Activated naive CD4-positive, alpha-beta T cell treated with anti-CD3 and anti-CD28 coated beads for 36 hours (primary cell): ENCODE measurements at regions not wholly inside any gene's neighbourhood (a gene's known extent, or its start where the extent isn't known, plus 50 kb on each side); places are given as distances from the start of the nearest gene placed in this dataset.

ENCODE experiments used
- CTCF ChIA-PET: fragments of 350-600 bp; sonication (Branson Sonifier 250); formaldehyde crosslinking; loops from one replicate; lab custom pipeline; 2021; ENCODE audit warnings: antibody characterized with exemption; lab: Charles Lee
- DNase-seq: peaks from one replicate; pipeline ENCODE4 v3.0.0-alpha.2; 2020
- H3K27ac Mint-ChIP-seq: one replicate; pipeline ENCODE4 v1.8.0; 2021; ENCODE audit warnings: mild to moderate bottlenecking, mixed read lengths
- H3K27me3 Mint-ChIP-seq: one replicate; pipeline ENCODE4 v1.8.0; 2021; ENCODE audit warnings: low read depth, mixed read lengths
- H3K36me3 Mint-ChIP-seq: one replicate; pipeline ENCODE4 v1.8.0; 2021; ENCODE audit warnings: low read depth, mixed read lengths
- H3K4me1 Mint-ChIP-seq: one replicate; pipeline ENCODE4 v1.8.0; 2021; ENCODE audit warnings: low read depth, mixed read lengths
- H3K4me3 Mint-ChIP-seq: one replicate; pipeline ENCODE4 v1.8.0; 2021; ENCODE audit warnings: mild to moderate bottlenecking, moderate library complexity, mixed read lengths
- H3K9me3 Mint-ChIP-seq: one replicate; pipeline ENCODE4 v1.8.0; 2021; ENCODE audit warnings: mixed read lengths
- intact Hi-C: fragments of 100-400 bp; cut with micrococcal nuclease; formaldehyde crosslinking; loops from one replicate; pipeline ENCODE4 v1.15.1; 2023

DNA sequence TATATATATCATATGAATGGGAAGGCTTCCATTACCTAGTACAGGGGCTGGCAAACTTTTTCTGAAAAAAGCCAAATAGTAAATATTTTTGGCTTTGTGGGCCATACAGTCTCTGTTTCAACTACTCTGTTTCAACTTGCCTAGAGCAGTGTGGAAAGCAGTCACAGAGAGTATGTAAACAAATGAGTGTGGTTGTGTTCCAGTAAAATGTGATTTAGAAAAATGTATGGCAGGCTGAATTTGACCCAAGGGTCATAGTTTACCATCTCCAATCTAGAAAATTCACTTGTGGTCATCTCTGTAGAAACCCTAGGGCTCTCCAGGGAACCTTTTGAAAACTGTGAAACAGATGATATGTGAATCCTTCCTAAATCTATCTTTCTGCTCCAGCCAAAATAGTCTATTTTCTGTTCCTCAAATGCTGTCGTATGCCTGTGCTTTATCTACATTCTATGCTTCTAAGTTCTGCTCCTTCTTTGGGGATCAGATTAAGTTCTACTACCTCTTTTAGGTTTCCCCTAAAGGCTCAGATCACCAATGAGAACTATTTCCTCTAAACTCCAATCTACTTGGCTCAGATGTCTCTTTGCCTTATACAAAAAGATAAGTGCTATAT, 356.2 kb downstream of the METTL15 start:
- DNase-seq, result no peak
- CTCF ChIA-PET, result no interaction called here
- Mint-ChIP-seq H3K27ac (no peak overlapping the region), H3K4me1 (no peaks in the 10 kb centered on the region), H3K4me3 (no peak overlapping the region), H3K36me3 (no peaks in the 10 kb centered on the region), H3K27me3 (no peaks in the 10 kb centered on the region), H3K9me3 (no peaks in the 10 kb centered on the region)
- intact Hi-C loops, result no loop called here

- Mint-ChIP-seq H3K9me3 (no peaks in the 10 kb centered on the region), H3K4me3 (no peak overlapping the region), H3K27ac (no peak overlapping the region), H3K36me3 (no peaks in the 10 kb centered on the region), H3K4me1 (no peaks in the 10 kb centered on the region), H3K27me3 (no peaks in the 10 kb centered on the region)
- CTCF ChIA-PET, result no interaction called here
- no peak for DNase-seq
- intact Hi-C loops, result no loop called here
Measured at GRCh38 chr11:28463826-28464225, 355.6 kb downstream of the METTL15 start.

- no peak overlapping the region for H3K27ac Mint-ChIP-seq
- CTCF ChIA-PET, result no interaction called here
- no peaks in the 10 kb centered on the region for H3K27me3 Mint-ChIP-seq
- H3K4me1 Mint-ChIP-seq, result no peaks in the 10 kb centered on the region
- intact Hi-C loops, result no loop called here
- H3K36me3 Mint-ChIP-seq, result no peaks in the 10 kb centered on the region
- no peaks in the 10 kb centered on the region for H3K9me3 Mint-ChIP-seq
- H3K4me3 Mint-ChIP-seq, result no peak overlapping the region
- DNase-seq, result no peak
Measured at GRCh38 chr11:28461846-28462245, 353.7 kb downstream of the METTL15 start.

DNA sequence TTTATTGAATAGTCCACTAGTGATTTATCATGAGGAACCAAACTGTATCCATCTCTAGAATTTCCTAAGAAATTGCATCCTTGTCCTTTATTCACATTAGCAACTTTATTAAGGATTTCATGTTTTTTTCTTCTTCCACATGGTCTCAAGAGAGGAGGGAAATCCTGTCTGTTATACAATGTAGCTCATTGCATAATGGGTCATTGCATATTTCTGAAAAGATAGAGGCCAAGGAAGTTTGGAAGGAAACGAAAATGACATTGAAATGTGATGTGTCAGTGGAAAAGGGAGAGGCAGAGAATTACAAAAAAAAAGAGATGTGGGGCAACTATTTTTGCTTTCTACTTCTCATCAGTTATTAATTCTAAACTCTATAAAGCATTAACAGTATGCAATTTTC, 353.1 kb downstream of the METTL15 start:
- no peak overlapping the region for H3K27ac Mint-ChIP-seq
- no peaks in the 10 kb centered on the region for H3K9me3 Mint-ChIP-seq
- H3K27me3 Mint-ChIP-seq, result no peaks in the 10 kb centered on the region
- no peaks in the 10 kb centered on the region for H3K36me3 Mint-ChIP-seq
- no peak for DNase-seq
- CTCF ChIA-PET, result no interaction called here
- intact Hi-C loops, result no loop called here
- no peak overlapping the region for H3K4me3 Mint-ChIP-seq
- H3K4me1 Mint-ChIP-seq, result no peaks in the 10 kb centered on the region

GRCh38 chr11:28460348-28460747, 352.2 kb downstream of the METTL15 start:
- no peaks in the 10 kb centered on the region for H3K9me3 Mint-ChIP-seq
- no peaks in the 10 kb centered on the region for H3K36me3 Mint-ChIP-seq
- H3K27me3 Mint-ChIP-seq, result no peaks in the 10 kb centered on the region
- no peak overlapping the region for H3K4me3 Mint-ChIP-seq
- CTCF ChIA-PET, result no interaction called here
- no peak for DNase-seq
- no peaks in the 10 kb centered on the region for H3K4me1 Mint-ChIP-seq
- intact Hi-C loops, result no loop called here
- H3K27ac Mint-ChIP-seq, result no peak overlapping the region

DNA sequence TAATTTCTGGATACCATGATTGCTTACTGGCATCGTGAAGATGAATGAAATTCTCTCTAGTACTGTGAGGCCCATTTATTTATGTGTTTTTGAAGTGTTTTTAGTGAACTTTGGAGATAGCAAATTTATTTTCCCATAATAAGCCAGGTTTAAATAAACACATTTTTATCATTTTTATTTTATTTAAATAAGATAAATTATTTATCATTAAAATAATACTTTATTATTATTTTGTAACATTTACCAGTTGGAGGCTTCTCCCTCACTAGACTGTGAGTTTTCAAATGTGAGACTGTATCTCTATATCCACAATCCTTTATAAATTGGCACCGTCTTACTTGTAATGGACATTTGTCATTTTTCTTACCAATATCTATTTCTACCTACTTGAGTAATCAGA, 351.7 kb downstream of the METTL15 start:
- Mint-ChIP-seq H3K36me3 (no peaks in the 10 kb centered on the region), H3K4me3 (no peak overlapping the region), H3K27ac (no peak overlapping the region), H3K4me1 (no peaks in the 10 kb centered on the region), H3K27me3 (no peaks in the 10 kb centered on the region), H3K9me3 (no peaks in the 10 kb centered on the region)
- DNase-seq, result no peak
- intact Hi-C loops, result no loop called here
- CTCF ChIA-PET, result no interaction called here

DNA sequence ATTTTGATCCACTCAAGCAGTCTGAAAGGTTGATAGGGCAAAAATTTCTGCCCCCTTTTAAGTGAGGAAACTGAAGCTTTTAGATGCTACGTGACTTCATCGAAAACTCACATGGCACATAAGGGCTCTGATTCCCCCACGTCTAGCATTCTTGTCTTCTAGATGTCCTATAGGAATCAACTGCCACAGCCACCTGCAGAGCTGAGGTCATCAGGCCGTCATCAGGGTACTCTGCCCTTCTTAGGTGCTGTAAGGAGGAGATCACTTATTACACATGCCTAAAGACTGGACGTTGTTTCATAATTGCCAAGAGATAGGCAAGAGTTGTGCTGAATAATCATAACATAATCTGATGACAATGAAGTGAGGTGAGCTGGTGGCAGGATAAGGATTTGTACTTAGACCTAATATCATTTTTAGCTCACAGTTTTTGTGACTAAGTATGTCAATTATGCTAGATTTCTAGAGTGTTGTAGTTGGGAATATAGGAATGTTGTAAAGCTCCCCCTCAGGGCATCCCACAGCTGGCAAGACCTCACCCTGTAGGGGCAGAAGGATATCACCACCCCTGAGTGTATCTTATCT, 349.4 kb downstream of the METTL15 start:
- Mint-ChIP-seq H3K27me3 (no peaks in the 10 kb centered on the region), H3K4me1 (no peaks in the 10 kb centered on the region), H3K36me3 (no peaks in the 10 kb centered on the region), H3K27ac (no peak overlapping the region), H3K9me3 (no peaks in the 10 kb centered on the region), H3K4me3 (no peak overlapping the region)
- intact Hi-C loops, result no loop called here
- CTCF ChIA-PET, result no interaction called here
- no peak for DNase-seq

DNA sequence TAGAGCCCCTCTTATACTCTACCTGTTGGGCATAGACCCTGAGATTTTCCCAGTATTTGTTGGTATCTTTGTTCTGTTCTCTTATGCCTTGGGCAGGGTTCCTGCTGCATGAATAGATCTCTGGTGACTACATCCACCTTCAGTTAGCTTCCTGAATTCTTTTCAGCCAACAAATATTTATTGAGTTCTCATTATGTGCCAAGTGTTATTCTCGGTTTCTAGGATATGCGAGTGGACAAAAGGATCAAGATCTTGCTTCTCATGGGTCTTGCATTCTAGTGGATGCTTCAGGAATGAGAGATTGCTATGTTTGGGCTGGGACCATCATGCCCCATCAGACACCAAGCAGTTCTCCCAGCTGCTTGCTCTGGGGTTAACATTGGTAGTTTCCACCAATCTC, 340.0 kb downstream of the METTL15 start:
- Mint-ChIP-seq H3K9me3 (no peaks in the 10 kb centered on the region), H3K36me3 (no peaks in the 10 kb centered on the region), H3K4me1 (no peaks in the 10 kb centered on the region), H3K27me3 (no peaks in the 10 kb centered on the region), H3K27ac (no peak overlapping the region), H3K4me3 (no peak overlapping the region)
- CTCF ChIA-PET, result no interaction called here
- DNase-seq, result no peak
- intact Hi-C loops, result no loop called here

- H3K36me3 Mint-ChIP-seq, result no peaks in the 10 kb centered on the region
- H3K27me3 Mint-ChIP-seq, result no peaks in the 10 kb centered on the region
- H3K9me3 Mint-ChIP-seq, result no peaks in the 10 kb centered on the region
Measured at GRCh38 chr11:28447226-28447625, 339.0 kb downstream of the METTL15 start.

GRCh38 chr11:28442131-28442530, 333.9 kb downstream of the METTL15 start:
- Mint-ChIP-seq H3K4me1 (no peaks in the 10 kb centered on the region), H3K27ac (no peak overlapping the region)
- intact Hi-C loops, result no loop called here

More at GRCh38 chr11:28447226-28447625, 339.0 kb downstream of the METTL15 start:
- CTCF ChIA-PET, result no interaction called here
- Mint-ChIP-seq H3K4me1 (no peaks in the 10 kb centered on the region), H3K27ac (no peak overlapping the region), H3K4me3 (no peak overlapping the region)
- DNase-seq, result no peak
- intact Hi-C loops, result no loop called here

GRCh38 chr11:28439403-28439802, 331.2 kb downstream of the METTL15 start:
- CTCF ChIA-PET, result no interaction called here
- H3K27me3 Mint-ChIP-seq, result no peaks in the 10 kb centered on the region
- no peaks in the 10 kb centered on the region for H3K9me3 Mint-ChIP-seq
- no peaks in the 10 kb centered on the region for H3K4me1 Mint-ChIP-seq
- no peak for DNase-seq
- peaks cover 2% of the 10 kb centered on the region for H3K36me3 Mint-ChIP-seq
- no peak overlapping the region for H3K27ac Mint-ChIP-seq
- H3K4me3 Mint-ChIP-seq, result no peak overlapping the region
- intact Hi-C loops, result no loop called here

More at GRCh38 chr11:28442131-28442530, 333.9 kb downstream of the METTL15 start:
- Mint-ChIP-seq H3K27me3 (no peaks in the 10 kb centered on the region), H3K9me3 (no peaks in the 10 kb centered on the region), H3K36me3 (peaks cover 2% of the 10 kb centered on the region), H3K4me3 (no peak overlapping the region)
- no peak for DNase-seq
- CTCF ChIA-PET, result no interaction called here

- CTCF ChIA-PET, result no interaction called here
- peaks cover 1% of the 10 kb centered on the region for H3K36me3 Mint-ChIP-seq
- no peak for DNase-seq
- H3K9me3 Mint-ChIP-seq, result peaks cover 9% of the 10 kb centered on the region
- no peak overlapping the region for H3K4me3 Mint-ChIP-seq
- H3K27me3 Mint-ChIP-seq, result no peaks in the 10 kb centered on the region
- no peaks in the 10 kb centered on the region for H3K4me1 Mint-ChIP-seq
- H3K27ac Mint-ChIP-seq, result no peak overlapping the region
- intact Hi-C loops, result no loop called here
Measured at GRCh38 chr11:28420099-28420498, 311.9 kb downstream of the METTL15 start.

- H3K27me3 Mint-ChIP-seq, result no peaks in the 10 kb centered on the region
- intact Hi-C loops, result no loop called here
- H3K9me3 Mint-ChIP-seq, result peaks cover 6% of the 10 kb centered on the region
- H3K36me3 Mint-ChIP-seq, result peaks cover 1% of the 10 kb centered on the region
- DNase-seq, result no peak
- H3K27ac Mint-ChIP-seq, result no peak overlapping the region
- no peak overlapping the region for H3K4me3 Mint-ChIP-seq
- H3K4me1 Mint-ChIP-seq, result no peaks in the 10 kb centered on the region
- CTCF ChIA-PET, result no interaction called here
Measured at GRCh38 chr11:28417601-28418323, 309.6 kb downstream of the METTL15 start.
